SIG-M5 treated with dmso at 0.1 percent for 504 hours (cell line): ENCODE measurements at regions not wholly inside any gene's neighbourhood (a gene's known extent, or its start where the extent isn't known, plus 50 kb on each side); places are given as distances from the start of the nearest gene placed in this dataset.

Experiments used
- DNase-seq: peaks from one replicate; lab custom pipeline; 2025; ENCODE audit not compliant: unreplicated experiment; lab: John Stamatoyannopoulos, UW

- DNase-seq: no peak
Observed at GRCh38 chr15:62599791-62600777, 435.0 kb upstream of the C2CD4B start.

- DNase-seq: no peak
Observed at GRCh38 chr15:62601777-62602545, 436.9 kb upstream of the C2CD4B start.

- DNase-seq: no peak
Observed at GRCh38 chr15:62603742-62604141, 438.7 kb upstream of the C2CD4B start.

GRCh38 chr15:62605282-62605681, 437.3 kb upstream of the TPM1 start:
- DNase-seq: no peak

- DNase-seq: no peak
Observed at GRCh38 chr15:62606376-62607113, 436.0 kb upstream of the TPM1 start.

GRCh38 chr15:62607114-62607462, 435.5 kb upstream of the TPM1 start:
- DNase-seq: no peak

GRCh38 chr15:62607643-62608042, 434.9 kb upstream of the TPM1 start:
- no peak for DNase-seq

- DNase-seq: no peak
Observed at GRCh38 chr15:62608369-62608768, 434.2 kb upstream of the TPM1 start.

- DNase-seq: no peak
Observed at GRCh38 chr15:62610265-62610869, 432.2 kb upstream of the TPM1 start.

- DNase-seq: no peak
Observed at GRCh38 chr15:62611002-62611401, 431.5 kb upstream of the TPM1 start.

GRCh38 chr15:62612183-62612733, 430.3 kb upstream of the TPM1 start:
- no peak for DNase-seq

GRCh38 chr15:62612771-62613170, 429.8 kb upstream of the TPM1 start:
- DNase-seq: no peak

- no peak for DNase-seq
Observed at GRCh38 chr15:62616746-62617145, 425.8 kb upstream of the TPM1 start.

- no peak for DNase-seq
Observed at GRCh38 chr15:62617741-62618140, 424.8 kb upstream of the TPM1 start.

GRCh38 chr15:62618432-62618831, 424.1 kb upstream of the TPM1 start:
- no peak for DNase-seq

GRCh38 chr15:62618846-62619504, 423.6 kb upstream of the TPM1 start:
- no peak for DNase-seq

GRCh38 chr15:62619526-62619925, 423.0 kb upstream of the TPM1 start:
- DNase-seq: no peak

- DNase-seq: no peak
Observed at GRCh38 chr15:62622775-62623174, 419.8 kb upstream of the TPM1 start.

GRCh38 chr15:62624547-62625378, 417.8 kb upstream of the TPM1 start:
- no peak for DNase-seq
